Right atrium auricular region (tissue), 2 donors: ENCODE measurements at regions not wholly inside any gene's neighbourhood (a gene's known extent, or its start where the extent isn't known, plus 50 kb on each side); places are given as distances from the start of the nearest gene placed in this dataset.

Source experiments
- DNase-seq: peaks from one replicate; pipeline ENCODE4 v3.0.0-alpha.2; 2019; ENCODE audit warnings: low spot score
- H3K27ac ChIP-seq, 2 donors: fragments of 200-600 bp; sonication (generic); 1 replicate in 1 of 2; 2 replicates in 1 of 2; pipeline ENCODE4 v1.5.1; 2016 to 2019
- H3K27me3 ChIP-seq, 2 donors: fragments of 200-600 bp; sonication (generic); one replicate each; pipeline versions ENCODE4 v1.5.1 to v1.6.0; 2017 to 2019
- H3K36me3 ChIP-seq: fragments of 200-600 bp; sonication (generic); one replicate; pipeline ENCODE4 v1.5.1; 2016
- H3K4me1 ChIP-seq, 2 donors: fragments of 200-600 bp; sonication (generic); one replicate each; pipeline versions ENCODE4 v1.5.1 to v1.6.0; 2017 to 2019
- H3K4me3 ChIP-seq, 2 donors: fragments of 200-600 bp; sonication (generic); 1 replicate in 1 of 2; 2 replicates in 1 of 2; pipeline ENCODE4 v1.5.1; 2017 to 2019; ENCODE audit warnings: mild to moderate bottlenecking in 1 of 2, moderate library complexity in 1 of 2
- H3K9me3 ChIP-seq, 2 donors: fragments of 200-600 bp; sonication (generic); one replicate each; pipeline ENCODE4 v1.5.1; 2019
- TF ChIP-seq, protein P1 (sequence below), 2 donors: fragments of 200-600 bp; sonication (generic); IDR thresholded peaks; one replicate each; pipeline ENCODE4 v1.5.1; 2019; ENCODE audit warnings: antibody characterized with exemption in 2 of 2

DNA sequence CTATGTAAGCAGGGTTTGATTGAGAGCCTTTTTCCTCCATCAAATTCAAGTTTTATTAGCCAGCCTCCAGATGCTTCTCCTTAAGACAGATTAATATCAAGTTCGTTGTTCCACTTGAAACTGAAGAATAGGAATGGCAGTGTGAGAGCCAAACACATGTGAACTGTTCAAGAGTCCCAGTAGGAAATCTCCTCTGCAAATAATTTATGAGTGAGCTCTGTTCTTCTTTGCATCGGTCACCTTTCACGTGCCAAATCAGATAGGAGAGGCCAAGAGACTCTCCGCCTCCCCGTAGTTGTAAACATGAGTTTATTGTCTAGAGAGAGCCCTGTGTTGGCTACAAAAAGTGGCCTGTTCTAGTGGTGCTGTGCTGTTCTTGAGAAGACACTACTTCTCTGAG is 372.1 kb upstream of the NR2F2 start:
- DNase-seq, result no peak
- peaks cover 0 to 36% of the 10 kb centered on the region in 2 donors for H3K9me3 ChIP-seq
- no peak overlapping the region for H3K27ac ChIP-seq
- TF ChIP-seq, protein P1, sequence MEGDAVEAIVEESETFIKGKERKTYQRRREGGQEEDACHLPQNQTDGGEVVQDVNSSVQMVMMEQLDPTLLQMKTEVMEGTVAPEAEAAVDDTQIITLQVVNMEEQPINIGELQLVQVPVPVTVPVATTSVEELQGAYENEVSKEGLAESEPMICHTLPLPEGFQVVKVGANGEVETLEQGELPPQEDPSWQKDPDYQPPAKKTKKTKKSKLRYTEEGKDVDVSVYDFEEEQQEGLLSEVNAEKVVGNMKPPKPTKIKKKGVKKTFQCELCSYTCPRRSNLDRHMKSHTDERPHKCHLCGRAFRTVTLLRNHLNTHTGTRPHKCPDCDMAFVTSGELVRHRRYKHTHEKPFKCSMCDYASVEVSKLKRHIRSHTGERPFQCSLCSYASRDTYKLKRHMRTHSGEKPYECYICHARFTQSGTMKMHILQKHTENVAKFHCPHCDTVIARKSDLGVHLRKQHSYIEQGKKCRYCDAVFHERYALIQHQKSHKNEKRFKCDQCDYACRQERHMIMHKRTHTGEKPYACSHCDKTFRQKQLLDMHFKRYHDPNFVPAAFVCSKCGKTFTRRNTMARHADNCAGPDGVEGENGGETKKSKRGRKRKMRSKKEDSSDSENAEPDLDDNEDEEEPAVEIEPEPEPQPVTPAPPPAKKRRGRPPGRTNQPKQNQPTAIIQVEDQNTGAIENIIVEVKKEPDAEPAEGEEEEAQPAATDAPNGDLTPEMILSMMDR (IDR thresholded peaks at IDR 0.05), result no peak
- no peak overlapping the region for H3K4me3 ChIP-seq
- H3K36me3 ChIP-seq, result no peaks in the 10 kb centered on the region
- no peaks in the 10 kb centered on the region for H3K27me3 ChIP-seq
- no peaks in the 10 kb centered on the region for H3K4me1 ChIP-seq

DNA sequence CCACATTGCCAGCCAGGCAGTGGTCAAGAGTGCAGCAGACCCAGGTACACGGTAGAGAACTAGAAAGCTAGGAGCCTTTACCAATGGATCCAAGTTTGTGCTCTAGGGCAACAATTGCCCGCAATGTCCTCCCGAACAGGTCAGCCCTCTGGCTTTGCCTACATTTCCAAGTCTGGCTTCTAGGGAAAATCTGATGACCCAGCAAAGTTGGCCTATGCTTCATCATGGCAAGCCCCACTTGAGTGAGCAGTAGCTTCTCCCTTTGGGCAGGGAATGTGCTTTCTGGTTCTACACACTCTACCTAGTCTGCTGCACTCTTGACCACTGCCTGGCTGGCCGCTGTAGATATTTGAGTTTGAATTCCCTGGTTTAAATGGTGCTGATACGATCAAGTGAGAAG is 361.6 kb upstream of the NR2F2 start:
- Histone ChIP-seq H3K9me3 (no peaks in the 10 kb centered on the region), H3K27ac (no peak overlapping the region), H3K36me3 (no peaks in the 10 kb centered on the region), H3K4me1 (no peaks in the 10 kb centered on the region), H3K27me3 (no peaks in the 10 kb centered on the region), H3K4me3 (no peak overlapping the region)
- TF ChIP-seq, protein P1 (IDR thresholded peaks at IDR 0.05), result no peak
- no peak for DNase-seq

DNA sequence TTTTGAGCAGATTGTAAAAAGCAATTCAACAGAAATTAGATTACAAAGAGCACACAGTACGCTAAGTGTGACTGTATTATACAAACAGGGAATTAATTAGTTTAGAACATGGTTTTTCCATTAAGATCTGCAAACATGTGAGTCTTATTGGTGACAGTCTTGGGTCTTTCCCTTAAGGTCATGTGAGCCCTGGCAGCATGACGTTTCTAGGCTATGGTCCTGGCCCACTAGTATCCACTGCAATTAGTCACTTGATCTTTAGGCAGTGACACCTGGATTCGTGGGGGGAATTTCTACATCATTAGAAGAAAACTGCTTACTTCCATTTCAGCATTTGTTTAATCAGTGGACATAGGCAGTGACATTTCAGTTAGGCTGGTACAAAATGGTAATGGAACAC is 360.2 kb upstream of the NR2F2 start:
- Histone ChIP-seq H3K4me3 (no peak overlapping the region), H3K27me3 (no peaks in the 10 kb centered on the region), H3K4me1 (no peaks in the 10 kb centered on the region), H3K27ac (no peak overlapping the region), H3K9me3 (no peaks in the 10 kb centered on the region), H3K36me3 (no peaks in the 10 kb centered on the region)
- DNase-seq, result no peak
- TF ChIP-seq, protein P1 (IDR thresholded peaks at IDR 0.05), result no peak

DNA sequence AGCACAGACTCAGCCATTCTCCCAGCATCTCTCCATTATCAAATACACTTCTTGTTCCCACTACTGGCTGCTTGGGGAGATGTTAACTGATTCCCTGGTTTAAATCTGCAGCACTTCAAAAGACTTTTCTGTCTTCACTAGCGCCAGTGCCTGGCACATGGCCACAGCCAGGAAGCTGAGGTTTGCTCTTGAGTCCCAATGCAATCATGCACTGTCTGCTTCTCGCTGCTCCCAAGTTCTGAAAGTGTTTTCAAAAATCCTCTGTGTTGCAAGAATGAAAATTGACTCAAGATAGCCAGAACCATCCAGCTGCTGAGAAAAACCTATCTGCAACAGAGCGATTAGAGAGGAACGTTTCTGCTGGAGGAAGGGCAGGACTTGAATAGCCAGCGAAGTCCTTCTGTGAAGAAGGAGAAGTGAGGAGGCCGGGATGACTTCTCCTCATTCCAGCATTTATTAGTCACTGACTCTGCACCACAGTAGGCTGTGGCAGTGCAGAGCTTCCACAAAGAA is 358.4 kb upstream of the NR2F2 start:
- Histone ChIP-seq H3K36me3 (no peaks in the 10 kb centered on the region), H3K27me3 (no peaks in the 10 kb centered on the region), H3K4me3 (no peak overlapping the region), H3K9me3 (no peaks in the 10 kb centered on the region), H3K27ac (no peak overlapping the region), H3K4me1 (no peaks in the 10 kb centered on the region)
- no peak for DNase-seq
- TF ChIP-seq, protein P1 (IDR thresholded peaks at IDR 0.05), result no peak

GRCh38 chr15:95972812-95973211 is 357.7 kb upstream of the NR2F2 start:
- Histone ChIP-seq H3K27me3 (no peaks in the 10 kb centered on the region), H3K4me3 (no peak overlapping the region), H3K27ac (no peak overlapping the region), H3K36me3 (no peaks in the 10 kb centered on the region), H3K9me3 (no peaks in the 10 kb centered on the region), H3K4me1 (no peaks in the 10 kb centered on the region)
- DNase-seq, result no peak
- TF ChIP-seq, protein P1 (IDR thresholded peaks at IDR 0.05), result no peak

DNA sequence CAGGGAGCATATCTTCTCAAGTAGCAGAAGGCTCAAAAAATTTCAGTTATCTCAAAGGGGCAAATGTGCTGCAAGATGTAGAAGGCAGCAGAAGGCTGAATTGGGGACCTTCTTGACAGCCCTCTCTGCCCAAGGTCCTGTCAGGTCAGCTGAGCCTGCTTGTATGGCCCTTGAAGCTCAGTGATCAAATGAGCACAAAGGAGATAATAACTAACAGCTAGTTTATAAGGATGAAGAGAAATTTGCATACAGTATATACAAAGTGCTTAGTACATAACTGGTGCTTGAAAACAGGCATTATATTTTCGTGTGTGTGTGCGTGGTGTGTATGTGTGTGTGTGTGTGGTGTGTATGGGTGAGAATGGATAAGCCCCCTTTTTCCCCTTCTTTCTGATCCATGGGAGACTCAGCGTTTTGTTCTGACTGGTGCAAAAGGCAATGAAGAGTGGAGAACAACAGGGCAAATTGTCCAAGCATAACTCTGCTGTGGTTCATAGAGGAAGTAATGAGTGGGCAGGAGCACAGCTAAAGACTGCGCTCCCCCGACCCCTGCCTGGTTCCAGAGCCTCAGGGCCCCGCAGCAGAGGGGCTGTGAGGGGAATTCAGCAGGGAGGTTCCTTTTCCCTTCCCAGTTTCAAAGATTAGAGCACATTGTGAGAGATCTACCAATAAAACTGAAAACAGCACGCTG is 356.8 kb upstream of the NR2F2 start:
- TF ChIP-seq, protein P1 (IDR thresholded peaks at IDR 0.05), result no peak
- H3K4me3 ChIP-seq, result no peak overlapping the region
- H3K9me3 ChIP-seq, result no peaks in the 10 kb centered on the region
- H3K36me3 ChIP-seq, result no peaks in the 10 kb centered on the region
- no peaks in the 10 kb centered on the region for H3K4me1 ChIP-seq
- no peak for DNase-seq
- H3K27ac ChIP-seq, result no peak overlapping the region
- no peaks in the 10 kb centered on the region for H3K27me3 ChIP-seq
